DND-41 (cell line): ENCODE measurements at regions not wholly inside any gene's neighbourhood (a gene's known extent, or its start where the extent isn't known, plus 50 kb on each side); places are given as distances from the start of the nearest gene placed in this dataset.

ENCODE experiments used
- EZH2 ChIP-seq: IDR thresholded peaks from 3 replicates; pipeline ENCODE4 v1.6.1; 2012; ENCODE audit warnings: borderline replicate concordance, low read depth, mild to moderate bottlenecking, moderate library complexity, low read length, inconsistent platforms; ENCODE audit not compliant: severe bottlenecking
- TF ChIP-seq, protein P1 (sequence below): IDR thresholded peaks from 2 replicates; pipeline ENCODE4 v1.5.1; 2012; ENCODE audit warnings: borderline replicate concordance, low read length, moderate library complexity, mild to moderate bottlenecking; ENCODE audit not compliant: poor library complexity, severe bottlenecking; ENCODE audit errors: extremely low read depth

DNA sequence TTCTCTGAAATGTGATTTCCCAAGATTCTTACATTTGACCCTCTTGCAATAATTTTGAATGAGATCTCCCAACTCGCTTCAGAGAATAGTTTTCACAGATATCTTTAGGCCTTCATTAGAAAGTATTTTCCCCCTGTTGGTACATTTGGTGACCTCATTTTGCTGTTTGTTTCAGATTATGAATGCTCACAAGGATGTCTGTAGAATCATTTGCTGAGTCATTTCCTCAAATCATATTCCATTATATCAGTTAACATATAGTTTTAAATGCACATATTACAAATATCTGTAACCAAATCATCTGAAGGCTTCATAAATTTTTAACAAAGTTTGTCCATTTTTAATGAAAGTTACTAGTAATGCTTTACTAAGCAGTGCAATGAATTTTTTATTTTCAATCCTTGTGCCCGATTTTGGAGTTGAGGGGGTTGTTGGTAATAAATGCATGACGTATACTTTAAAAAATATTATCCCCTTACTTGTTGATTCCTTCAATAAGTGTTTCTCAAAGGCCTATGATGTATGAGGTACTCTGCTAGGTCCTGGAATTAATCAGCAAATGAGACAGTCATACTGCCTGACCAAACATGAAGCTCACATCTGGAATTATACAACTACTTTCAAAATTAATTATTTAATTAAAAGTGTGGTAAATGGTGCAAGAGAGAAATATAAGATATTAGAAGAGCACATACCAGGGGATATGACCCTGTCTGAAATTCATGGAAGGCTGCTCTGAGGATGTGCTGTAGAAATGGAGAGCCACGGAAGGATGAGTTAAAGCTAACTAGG lies 126.9 kb upstream of the RAP1B start:
- no peak for TF ChIP-seq EZH2
- TF ChIP-seq, protein P1, sequence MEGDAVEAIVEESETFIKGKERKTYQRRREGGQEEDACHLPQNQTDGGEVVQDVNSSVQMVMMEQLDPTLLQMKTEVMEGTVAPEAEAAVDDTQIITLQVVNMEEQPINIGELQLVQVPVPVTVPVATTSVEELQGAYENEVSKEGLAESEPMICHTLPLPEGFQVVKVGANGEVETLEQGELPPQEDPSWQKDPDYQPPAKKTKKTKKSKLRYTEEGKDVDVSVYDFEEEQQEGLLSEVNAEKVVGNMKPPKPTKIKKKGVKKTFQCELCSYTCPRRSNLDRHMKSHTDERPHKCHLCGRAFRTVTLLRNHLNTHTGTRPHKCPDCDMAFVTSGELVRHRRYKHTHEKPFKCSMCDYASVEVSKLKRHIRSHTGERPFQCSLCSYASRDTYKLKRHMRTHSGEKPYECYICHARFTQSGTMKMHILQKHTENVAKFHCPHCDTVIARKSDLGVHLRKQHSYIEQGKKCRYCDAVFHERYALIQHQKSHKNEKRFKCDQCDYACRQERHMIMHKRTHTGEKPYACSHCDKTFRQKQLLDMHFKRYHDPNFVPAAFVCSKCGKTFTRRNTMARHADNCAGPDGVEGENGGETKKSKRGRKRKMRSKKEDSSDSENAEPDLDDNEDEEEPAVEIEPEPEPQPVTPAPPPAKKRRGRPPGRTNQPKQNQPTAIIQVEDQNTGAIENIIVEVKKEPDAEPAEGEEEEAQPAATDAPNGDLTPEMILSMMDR, result no peak
